Fibroblast of mammary gland (primary cell): ENCODE measurements at regions not wholly inside any gene's neighbourhood (a gene's known extent, or its start where the extent isn't known, plus 50 kb on each side); places are given as distances from the start of the nearest gene placed in this dataset.

Experiments used
- DNase-seq: peaks from one replicate; pipeline ENCODE4 v3.0.0-alpha.2; 2010; ENCODE audit warnings: low read depth
- H3K4me3 ChIP-seq: 2 replicates; pipeline ENCODE4 v1.5.1; 2011; ENCODE audit warnings: low read depth, mild to moderate bottlenecking, low read length, moderate library complexity; ENCODE audit not compliant: control insufficient read depth
- TF ChIP-seq, protein P1 (sequence below): conservative IDR thresholded peaks from 2 replicates; pipeline ENCODE4 v1.5.1; 2011; ENCODE audit warnings: low read depth, low read length, inconsistent platforms; ENCODE audit not compliant: control insufficient read depth, insufficient read depth

DNA sequence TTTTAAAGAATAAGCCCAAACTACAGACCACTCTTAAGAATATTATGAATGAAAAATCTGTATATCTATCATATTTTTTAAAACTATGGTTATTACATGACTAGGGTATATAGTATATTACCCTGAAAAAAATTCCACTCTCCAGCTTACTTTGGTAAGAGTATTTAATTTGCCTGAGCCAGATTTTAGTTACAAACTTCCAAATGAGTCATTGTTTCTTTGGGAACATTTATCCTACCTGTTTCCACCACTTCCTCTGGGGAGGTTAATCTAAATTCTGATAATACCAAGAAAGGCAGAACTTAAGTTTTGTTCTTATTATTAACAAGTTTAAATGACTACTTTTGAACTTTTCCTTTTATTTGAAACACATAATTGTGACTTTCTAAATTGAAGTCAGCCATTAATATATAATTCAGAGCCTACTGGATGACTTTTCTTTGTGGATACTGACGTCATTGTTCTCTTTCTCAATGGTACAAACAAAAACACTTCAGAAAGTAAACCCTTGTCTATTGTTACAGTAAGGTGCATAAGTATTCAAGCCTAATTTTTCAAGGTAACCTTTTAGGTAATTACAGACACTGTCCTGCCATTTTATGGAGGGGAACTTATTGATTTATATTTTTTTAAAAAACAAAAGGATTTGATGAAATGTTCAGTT is 135.6 kb upstream of the TLL1 start:
- H3K4me3 ChIP-seq: no peak overlapping the region
- TF ChIP-seq, protein P1, sequence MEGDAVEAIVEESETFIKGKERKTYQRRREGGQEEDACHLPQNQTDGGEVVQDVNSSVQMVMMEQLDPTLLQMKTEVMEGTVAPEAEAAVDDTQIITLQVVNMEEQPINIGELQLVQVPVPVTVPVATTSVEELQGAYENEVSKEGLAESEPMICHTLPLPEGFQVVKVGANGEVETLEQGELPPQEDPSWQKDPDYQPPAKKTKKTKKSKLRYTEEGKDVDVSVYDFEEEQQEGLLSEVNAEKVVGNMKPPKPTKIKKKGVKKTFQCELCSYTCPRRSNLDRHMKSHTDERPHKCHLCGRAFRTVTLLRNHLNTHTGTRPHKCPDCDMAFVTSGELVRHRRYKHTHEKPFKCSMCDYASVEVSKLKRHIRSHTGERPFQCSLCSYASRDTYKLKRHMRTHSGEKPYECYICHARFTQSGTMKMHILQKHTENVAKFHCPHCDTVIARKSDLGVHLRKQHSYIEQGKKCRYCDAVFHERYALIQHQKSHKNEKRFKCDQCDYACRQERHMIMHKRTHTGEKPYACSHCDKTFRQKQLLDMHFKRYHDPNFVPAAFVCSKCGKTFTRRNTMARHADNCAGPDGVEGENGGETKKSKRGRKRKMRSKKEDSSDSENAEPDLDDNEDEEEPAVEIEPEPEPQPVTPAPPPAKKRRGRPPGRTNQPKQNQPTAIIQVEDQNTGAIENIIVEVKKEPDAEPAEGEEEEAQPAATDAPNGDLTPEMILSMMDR: no peak
- no peak for DNase-seq

DNA sequence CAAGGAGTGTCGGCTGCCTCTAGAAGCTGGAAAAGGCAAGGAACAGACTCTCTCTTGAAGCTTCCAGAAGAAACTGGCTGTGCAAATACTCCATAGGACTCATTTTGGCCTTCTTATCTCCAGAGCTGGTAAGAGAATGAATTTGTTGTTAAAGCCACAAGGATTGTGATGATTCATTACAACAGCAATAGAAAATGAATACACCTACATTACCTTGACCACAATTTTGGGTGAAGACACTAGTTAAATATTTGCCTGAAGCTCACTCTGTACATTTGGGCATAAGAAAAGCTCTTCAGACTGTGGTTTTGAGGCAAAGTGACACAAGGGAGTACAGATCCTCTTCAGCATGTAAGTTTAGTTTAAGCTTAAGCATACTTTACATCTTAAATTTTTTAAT is 134.5 kb upstream of the TLL1 start:
- no peak overlapping the region for H3K4me3 ChIP-seq
- DNase-seq: no peak
- TF ChIP-seq, protein P1: no peak

DNA sequence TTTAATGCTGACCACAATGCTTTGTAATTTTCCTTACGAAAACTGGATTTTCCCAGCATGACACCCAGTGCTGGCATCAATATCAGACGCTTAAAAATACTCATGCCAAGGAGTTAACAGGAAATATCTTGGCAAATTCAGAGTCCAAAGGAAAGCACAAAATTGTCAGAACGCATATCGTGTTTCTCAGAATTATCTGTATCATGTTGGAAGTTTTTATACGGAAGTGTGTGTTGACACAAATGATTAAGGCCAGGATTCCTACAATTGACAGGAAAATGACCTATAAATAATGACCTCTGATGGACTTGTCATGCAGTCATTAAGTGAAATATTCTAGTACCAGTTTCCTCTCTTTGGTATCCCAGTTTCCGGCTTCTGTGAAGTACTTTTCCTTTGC is 132.1 kb upstream of the TLL1 start:
- TF ChIP-seq, protein P1: no peak
- no peak overlapping the region for H3K4me3 ChIP-seq
- no peak for DNase-seq

DNA sequence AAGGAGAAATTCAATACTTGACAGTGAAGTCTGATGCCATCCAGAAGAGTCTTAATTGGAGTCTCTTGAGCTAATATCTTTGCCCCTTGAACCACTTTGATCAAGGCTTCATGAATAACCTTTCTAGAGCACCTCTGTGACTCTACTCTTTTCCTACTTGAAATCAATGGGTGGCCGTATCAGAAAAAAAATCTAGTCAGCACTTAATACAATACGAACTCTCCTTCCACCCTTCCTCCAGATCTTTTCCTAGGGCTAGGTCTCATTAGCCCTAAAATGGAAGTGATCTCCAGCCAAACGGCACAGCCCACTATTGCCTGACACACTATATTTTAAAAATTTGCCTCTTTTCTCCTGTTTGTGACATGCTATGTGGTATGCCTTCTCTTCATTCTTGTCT is 129.6 kb upstream of the TLL1 start:
- TF ChIP-seq, protein P1: no peak
- no peak for DNase-seq
- H3K4me3 ChIP-seq: no peak overlapping the region

DNA sequence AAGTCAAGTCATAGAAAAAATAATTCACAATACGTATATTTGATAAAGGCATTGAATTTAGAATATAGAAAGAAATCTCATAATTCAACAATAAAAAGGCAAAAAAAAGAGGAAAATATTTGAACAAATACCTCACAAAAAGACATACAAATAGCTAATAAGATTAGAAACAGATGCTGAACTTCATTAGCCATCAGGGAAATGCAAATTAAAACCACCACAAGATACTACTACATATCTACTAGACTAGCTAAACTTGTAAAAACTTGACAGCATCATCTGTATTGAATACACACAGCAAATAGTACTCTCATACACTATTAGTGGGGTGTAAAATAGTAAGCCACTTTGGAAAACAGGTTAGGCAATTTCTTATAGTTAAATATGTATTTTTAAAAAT is 128.7 kb upstream of the TLL1 start:
- TF ChIP-seq, protein P1: no peak
- no peak overlapping the region for H3K4me3 ChIP-seq
- DNase-seq: no peak

DNA sequence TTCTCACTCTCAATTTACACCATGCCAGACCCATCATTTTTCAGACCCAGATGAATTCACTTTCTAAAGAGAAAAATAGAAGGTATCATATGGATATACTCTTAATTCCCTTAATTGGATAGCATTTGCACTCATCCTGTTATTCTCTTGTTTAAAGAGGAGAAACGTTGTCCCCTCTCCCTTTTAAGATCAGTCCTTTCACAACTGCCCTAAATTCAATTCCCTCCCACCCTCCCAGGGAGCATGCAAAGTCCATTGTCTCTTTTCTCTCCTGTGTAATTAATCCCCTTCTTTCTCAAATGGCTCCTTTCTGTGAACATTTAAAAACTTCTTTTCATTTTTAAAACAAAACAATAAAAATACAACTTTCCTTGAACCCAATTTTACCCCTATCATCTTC is 124.7 kb upstream of the TLL1 start:
- no peak for DNase-seq
- no peak overlapping the region for H3K4me3 ChIP-seq
- TF ChIP-seq, protein P1: no peak

DNA sequence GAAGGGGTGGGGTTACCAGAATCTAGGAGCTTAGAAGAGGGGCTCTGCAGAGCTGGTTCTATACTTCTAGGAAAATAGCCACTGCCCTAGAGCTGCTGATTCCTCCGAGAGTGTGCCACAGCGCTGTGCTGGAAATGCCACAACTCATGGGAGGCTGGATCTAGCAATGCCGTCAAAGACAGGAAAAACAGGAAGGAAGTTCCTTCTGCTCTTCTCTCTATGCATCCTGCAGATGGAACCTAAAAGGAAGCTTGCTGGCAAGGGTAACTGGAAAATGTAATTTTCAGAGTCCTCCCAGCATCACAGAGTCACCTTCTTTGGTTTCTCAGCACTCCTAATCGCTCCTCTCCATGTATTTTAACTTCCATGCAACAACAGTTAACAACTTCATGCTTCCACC is 121.2 kb upstream of the TLL1 start:
- no peak for DNase-seq
- H3K4me3 ChIP-seq: no peak overlapping the region
- TF ChIP-seq, protein P1: no peak
